ENCODE measurements at regions not wholly inside any gene's neighbourhood (a gene's known extent, or its start where the extent isn't known, plus 50 kb on each side); places are given as distances from the start of the nearest gene placed in this dataset.

DNA sequence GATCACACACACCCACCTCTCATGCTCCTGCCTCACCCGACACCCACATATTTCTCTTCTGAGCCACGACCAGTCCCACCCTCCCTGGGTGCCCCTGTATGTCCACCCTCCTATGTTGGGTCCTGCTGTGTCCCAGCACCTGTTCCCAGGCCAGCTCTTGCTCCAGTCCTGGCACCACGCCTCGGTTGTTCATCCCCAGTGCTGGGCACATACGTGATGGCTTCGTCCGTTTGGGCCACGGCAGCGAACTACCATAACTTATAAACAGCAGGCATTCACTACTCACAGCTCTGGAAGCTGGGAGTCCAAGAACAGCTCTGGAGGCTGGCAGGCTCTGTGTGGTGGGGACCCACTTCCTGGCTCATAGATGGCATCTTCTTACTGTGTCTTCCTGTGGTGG lies 116.9 kb downstream of the BRD1 start:
- no peak for TF ChIP-seq POLR2A (IDR thresholded peaks at IDR 0.05; ENCODE audit: extremely low read depth, insufficient read length)
- TF ChIP-seq, protein P1, sequence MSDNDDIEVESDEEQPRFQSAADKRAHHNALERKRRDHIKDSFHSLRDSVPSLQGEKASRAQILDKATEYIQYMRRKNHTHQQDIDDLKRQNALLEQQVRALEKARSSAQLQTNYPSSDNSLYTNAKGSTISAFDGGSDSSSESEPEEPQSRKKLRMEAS (IDR thresholded peaks at IDR 0.05; ENCODE audit: low read depth, low read length) = no peak
- TF ChIP-seq, protein P2, sequence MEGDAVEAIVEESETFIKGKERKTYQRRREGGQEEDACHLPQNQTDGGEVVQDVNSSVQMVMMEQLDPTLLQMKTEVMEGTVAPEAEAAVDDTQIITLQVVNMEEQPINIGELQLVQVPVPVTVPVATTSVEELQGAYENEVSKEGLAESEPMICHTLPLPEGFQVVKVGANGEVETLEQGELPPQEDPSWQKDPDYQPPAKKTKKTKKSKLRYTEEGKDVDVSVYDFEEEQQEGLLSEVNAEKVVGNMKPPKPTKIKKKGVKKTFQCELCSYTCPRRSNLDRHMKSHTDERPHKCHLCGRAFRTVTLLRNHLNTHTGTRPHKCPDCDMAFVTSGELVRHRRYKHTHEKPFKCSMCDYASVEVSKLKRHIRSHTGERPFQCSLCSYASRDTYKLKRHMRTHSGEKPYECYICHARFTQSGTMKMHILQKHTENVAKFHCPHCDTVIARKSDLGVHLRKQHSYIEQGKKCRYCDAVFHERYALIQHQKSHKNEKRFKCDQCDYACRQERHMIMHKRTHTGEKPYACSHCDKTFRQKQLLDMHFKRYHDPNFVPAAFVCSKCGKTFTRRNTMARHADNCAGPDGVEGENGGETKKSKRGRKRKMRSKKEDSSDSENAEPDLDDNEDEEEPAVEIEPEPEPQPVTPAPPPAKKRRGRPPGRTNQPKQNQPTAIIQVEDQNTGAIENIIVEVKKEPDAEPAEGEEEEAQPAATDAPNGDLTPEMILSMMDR (IDR thresholded peaks at IDR 0.05; ENCODE audit: low read depth, low read length) = no peak

Measured in NB4 (cell line).